SK-N-SH treated with all-trans-retinoic acid at 6 μM for 48 hours (cell line): ENCODE measurements at regions not wholly inside any gene's neighbourhood (a gene's known extent, or its start where the extent isn't known, plus 50 kb on each side); places are given as distances from the start of the nearest gene placed in this dataset.

Source experiments
- BACH2 ChIP-seq: fragments of 250-450 bp; sonication (Bioruptor Pico); IDR thresholded peaks from 2 replicates; pipeline ENCODE4 v1.9.0; 2021; ENCODE audit warnings: mild to moderate bottlenecking, borderline replicate concordance
- GLIS3 ChIP-seq: fragments of 250-450 bp; sonication (Bioruptor Pico); IDR thresholded peaks from 2 replicates; pipeline ENCODE4 v1.5.0; 2020; ENCODE audit warnings: mild to moderate bottlenecking, moderate library complexity
- PATZ1 ChIP-seq: fragments of 250-450 bp; sonication (Bioruptor Pico); IDR thresholded peaks from 2 replicates; pipeline ENCODE4 v1.8.0; 2020; ENCODE audit warnings: mild to moderate bottlenecking, moderate library complexity, borderline replicate concordance
- RARB ChIP-seq: fragments of 250-450 bp; sonication (Bioruptor Pico); IDR thresholded peaks from 2 replicates; pipeline ENCODE4 v1.8.0; 2021; ENCODE audit warnings: mild to moderate bottlenecking, moderate library complexity
- SNAI2 ChIP-seq: fragments of 250-450 bp; sonication (Bioruptor Pico); IDR thresholded peaks from 2 replicates; pipeline ENCODE4 v1.5.0; 2020; ENCODE audit warnings: mild to moderate bottlenecking, moderate library complexity
- TSHZ2 ChIP-seq: fragments of 250-450 bp; sonication (Bioruptor Pico); IDR thresholded peaks from 2 replicates; pipeline ENCODE4 v1.5.0; 2020; ENCODE audit warnings: mild to moderate bottlenecking, moderate library complexity
- ZC3H10 ChIP-seq: fragments of 250-450 bp; sonication (Bioruptor Pico); IDR thresholded peaks from 2 replicates; pipeline ENCODE4 v1.5.1; 2021; ENCODE audit warnings: mild to moderate bottlenecking, moderate library complexity
- ZFP3 ChIP-seq: fragments of 250-450 bp; sonication (Bioruptor Pico); IDR thresholded peaks from 2 replicates; pipeline ENCODE4 v1.5.0; 2020; ENCODE audit warnings: mild to moderate bottlenecking, moderate library complexity
- ZFP30 ChIP-seq: fragments of 450-650 bp; formaldehyde crosslinking; IDR thresholded peaks from 2 replicates; pipeline ENCODE4 v1.5.0; 2022; ENCODE audit warnings: mild to moderate bottlenecking, moderate library complexity
- ZNF565 ChIP-seq: fragments of 450-650 bp; formaldehyde crosslinking; conservative IDR thresholded peaks from 2 replicates; pipeline ENCODE4 v1.5.0; 2020; ENCODE audit warnings: low read depth, mild to moderate bottlenecking, moderate library complexity

GRCh38 chr13:44165889-44166496 is 207.6 kb upstream of the SERP2 start:
- TF ChIP-seq ZC3H10 (CRISPR knock-in tag) (no peak), BACH2 (CRISPR knock-in tag) (no peak), SNAI2 (CRISPR knock-in tag) (no peak), ZFP30 (CRISPR knock-in tag) (no peak), RARB (CRISPR knock-in tag) (no peak), ZNF565 (CRISPR knock-in tag) (no peak), ZFP3 (CRISPR knock-in tag) (no peak), PATZ1 (CRISPR knock-in tag) (no peak), GLIS3 (no peak), TSHZ2 (CRISPR knock-in tag) (no peak)
